ENCODE measurements at regions not wholly inside any gene's neighbourhood (a gene's known extent, or its start where the extent isn't known, plus 50 kb on each side); places are given as distances from the start of the nearest gene placed in this dataset.

GRCh38 chr12:114757684-114758325, 73.8 kb upstream of the TBX3 start:
- DNase-seq (ENCODE audit: low spot score), result no peak

- no peak for DNase-seq (ENCODE audit: low spot score)
Measured at GRCh38 chr12:114752217-114752616, 68.2 kb upstream of the TBX3 start.

GRCh38 chr12:114751712-114752111, 67.7 kb upstream of the TBX3 start:
- no peak for DNase-seq (ENCODE audit: low spot score)

- DNase-seq (ENCODE audit: low spot score), result no peak
Measured at GRCh38 chr12:114750917-114751316, 66.9 kb upstream of the TBX3 start.

- DNase-seq (ENCODE audit: low spot score), result no peak
Measured at GRCh38 chr12:114749065-114749464, 65.1 kb upstream of the TBX3 start.

- DNase-seq (ENCODE audit: low spot score), result no peak
Measured at GRCh38 chr12:114747012-114747858, 63.3 kb upstream of the TBX3 start.

- no peak for DNase-seq (ENCODE audit: low spot score)
Measured at GRCh38 chr12:114746297-114747011, 62.5 kb upstream of the TBX3 start.

GRCh38 chr12:114744691-114745090, 60.7 kb upstream of the TBX3 start:
- no peak for DNase-seq (ENCODE audit: low spot score)

- DNase-seq (ENCODE audit: low spot score), result no peak
Measured at GRCh38 chr12:114744285-114744684, 60.3 kb upstream of the TBX3 start.

GRCh38 chr12:114743799-114744198, 59.8 kb upstream of the TBX3 start:
- DNase-seq (ENCODE audit: low spot score), result no peak

GRCh38 chr12:114743289-114743688, 59.3 kb upstream of the TBX3 start:
- DNase-seq (ENCODE audit: low spot score), result no peak

- no peak for DNase-seq (ENCODE audit: low spot score)
Measured at GRCh38 chr12:114742363-114742762, 58.4 kb upstream of the TBX3 start.

GRCh38 chr12:114741940-114742339, 58.0 kb upstream of the TBX3 start:
- no peak for DNase-seq (ENCODE audit: low spot score)

GRCh38 chr12:114740448-114740847, 56.5 kb upstream of the TBX3 start:
- DNase-seq (ENCODE audit: low spot score), result no peak

- DNase-seq (ENCODE audit: low spot score), result no peak
Measured at GRCh38 chr12:114738460-114739184, 54.6 kb upstream of the TBX3 start.

GRCh38 chr12:114735680-114736374, 51.9 kb upstream of the TBX3 start:
- no peak for DNase-seq (ENCODE audit: low spot score)

- DNase-seq (ENCODE audit: low spot score), result no peak
Measured at GRCh38 chr12:114735011-114735410, 51.0 kb upstream of the TBX3 start.

GRCh38 chr12:114733919-114734318, 49.9 kb upstream of the TBX3 start:
- no peak for DNase-seq (ENCODE audit: low spot score)

Data from mesenteric fat pad (tissue), 1 donor.